Body of pancreas (tissue), 4 donors: ENCODE measurements at regions not wholly inside any gene's neighbourhood (a gene's known extent, or its start where the extent isn't known, plus 50 kb on each side); places are given as distances from the start of the nearest gene placed in this dataset.

Experiments
- POLR2A ChIP-seq, 3 donors: fragments of 450-650 bp; IDR thresholded peaks; one replicate each; pipeline ENCODE4 v1.6.1; 2016; ENCODE audit warnings: antibody characterized with exemption in 3 of 3, mild to moderate bottlenecking in 2 of 3
- TF ChIP-seq, protein P1 (sequence below), 7 experiments: fragments of 450-650 bp in 4 of 7; fragments of 200-600 bp in 3 of 7; sonication (generic) in 3 of 7; IDR thresholded peaks; one replicate each; pipeline ENCODE4 v1.5.1; 2016 to 2019; ENCODE audit warnings: antibody characterized with exemption in 7 of 7

DNA sequence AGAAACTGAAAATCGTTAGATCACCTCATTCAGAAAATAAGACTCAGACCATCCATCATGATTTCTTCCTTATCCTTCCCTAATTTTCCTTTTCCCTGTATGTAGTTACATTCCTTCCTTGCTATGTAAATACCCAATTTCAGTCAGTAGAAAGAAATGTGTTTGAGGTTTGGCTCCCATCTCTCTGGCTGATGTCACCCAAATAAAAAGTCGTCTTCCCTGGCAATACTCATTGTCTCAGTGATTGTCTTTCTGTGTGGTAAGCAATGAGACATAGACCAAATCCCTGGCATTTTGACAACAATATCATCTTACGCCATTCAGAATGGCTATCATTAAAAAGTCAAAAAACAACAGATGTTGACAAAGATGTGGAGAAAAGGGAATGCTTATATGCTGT lies 303.9 kb upstream of the EDIL3 start:
- TF ChIP-seq, protein P1, sequence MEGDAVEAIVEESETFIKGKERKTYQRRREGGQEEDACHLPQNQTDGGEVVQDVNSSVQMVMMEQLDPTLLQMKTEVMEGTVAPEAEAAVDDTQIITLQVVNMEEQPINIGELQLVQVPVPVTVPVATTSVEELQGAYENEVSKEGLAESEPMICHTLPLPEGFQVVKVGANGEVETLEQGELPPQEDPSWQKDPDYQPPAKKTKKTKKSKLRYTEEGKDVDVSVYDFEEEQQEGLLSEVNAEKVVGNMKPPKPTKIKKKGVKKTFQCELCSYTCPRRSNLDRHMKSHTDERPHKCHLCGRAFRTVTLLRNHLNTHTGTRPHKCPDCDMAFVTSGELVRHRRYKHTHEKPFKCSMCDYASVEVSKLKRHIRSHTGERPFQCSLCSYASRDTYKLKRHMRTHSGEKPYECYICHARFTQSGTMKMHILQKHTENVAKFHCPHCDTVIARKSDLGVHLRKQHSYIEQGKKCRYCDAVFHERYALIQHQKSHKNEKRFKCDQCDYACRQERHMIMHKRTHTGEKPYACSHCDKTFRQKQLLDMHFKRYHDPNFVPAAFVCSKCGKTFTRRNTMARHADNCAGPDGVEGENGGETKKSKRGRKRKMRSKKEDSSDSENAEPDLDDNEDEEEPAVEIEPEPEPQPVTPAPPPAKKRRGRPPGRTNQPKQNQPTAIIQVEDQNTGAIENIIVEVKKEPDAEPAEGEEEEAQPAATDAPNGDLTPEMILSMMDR (IDR thresholded peaks at IDR 0.05): no peak
- no peak for TF ChIP-seq POLR2A (IDR thresholded peaks at IDR 0.05)
